Left ventricle myocardium inferior (tissue), 1 donor: ENCODE measurements at regions not wholly inside any gene's neighbourhood (a gene's known extent, or its start where the extent isn't known, plus 50 kb on each side); places are given as distances from the start of the nearest gene placed in this dataset.

Experiments
- DNase-seq: peaks from one replicate; pipeline ENCODE4 v3.0.0-alpha.2; 2020
- H3K27ac ChIP-seq: fragments of 200-600 bp; replicated peaks from 2 replicates; pipeline ENCODE4 v1.8.0; 2021
- H3K27me3 ChIP-seq: fragments of 200-600 bp; 2 replicates; pipeline ENCODE4 v1.8.0; 2021; ENCODE audit warnings: low read depth
- H3K36me3 ChIP-seq: fragments of 200-600 bp; 2 replicates; pipeline ENCODE4 v1.8.0; 2021
- H3K4me1 ChIP-seq: fragments of 200-600 bp; 2 replicates; pipeline ENCODE4 v1.8.0; 2021
- H3K4me3 ChIP-seq: fragments of 200-600 bp; 2 replicates; pipeline ENCODE4 v1.8.0; 2021; ENCODE audit warnings: mild to moderate bottlenecking, moderate library complexity
- H3K9me3 ChIP-seq: fragments of 200-600 bp; replicated peaks from 2 replicates; pipeline ENCODE4 v1.8.0; 2021
- CTCF ChIP-seq: fragments of 200-600 bp; IDR thresholded peaks from 2 replicates; pipeline ENCODE4 v1.8.0; 2021; ENCODE audit warnings: antibody characterized with exemption, mild to moderate bottlenecking, borderline replicate concordance
- intact Hi-C: fragments of 100-400 bp; cut with micrococcal nuclease; formaldehyde crosslinking; loops from one replicate; pipeline ENCODE4 v1.11.0; 2022
- donor health status: DM: no; HTN: yes; CAD: no; lungs with severe emphysema.

GRCh38 chr12:115619061-115619460 lies 658.4 kb downstream of the MED13L start:
- H3K4me3 ChIP-seq: no peak overlapping the region
- no peaks in the 10 kb centered on the region for H3K36me3 ChIP-seq
- intact Hi-C loops: no loop called here
- no peak for TF ChIP-seq CTCF
- no peak for DNase-seq
- H3K27ac ChIP-seq: no peak overlapping the region
- peaks cover 27% of the 10 kb centered on the region for H3K27me3 ChIP-seq
- peaks cover 6% of the 10 kb centered on the region for H3K9me3 ChIP-seq
- peaks cover 4% of the 10 kb centered on the region for H3K4me1 ChIP-seq

- H3K36me3 ChIP-seq: no peaks in the 10 kb centered on the region
- H3K9me3 ChIP-seq: peaks cover 12% of the 10 kb centered on the region
- H3K4me3 ChIP-seq: no peak overlapping the region
- no peak for TF ChIP-seq CTCF
- intact Hi-C loops: no loop called here
- H3K4me1 ChIP-seq: no peaks in the 10 kb centered on the region
- H3K27ac ChIP-seq: no peak overlapping the region
- DNase-seq: no peak
- H3K27me3 ChIP-seq: peaks cover 20% of the 10 kb centered on the region
Measured at GRCh38 chr12:115618105-115618504, 659.4 kb downstream of the MED13L start.

GRCh38 chr12:115617391-115617790 lies 660.1 kb downstream of the MED13L start:
- Histone ChIP-seq H3K27ac (no peak overlapping the region), H3K4me3 (no peak overlapping the region), H3K9me3 (peaks cover 12% of the 10 kb centered on the region), H3K4me1 (no peaks in the 10 kb centered on the region), H3K36me3 (no peaks in the 10 kb centered on the region), H3K27me3 (peaks cover 20% of the 10 kb centered on the region)
- intact Hi-C loops: no loop called here
- no peak for TF ChIP-seq CTCF
- DNase-seq: no peak

GRCh38 chr12:115611477-115611876 lies 666.0 kb downstream of the MED13L start:
- Histone ChIP-seq H3K27ac (no peak overlapping the region), H3K9me3 (peaks cover 6% of the 10 kb centered on the region), H3K36me3 (no peaks in the 10 kb centered on the region), H3K4me1 (peaks cover 6% of the 10 kb centered on the region), H3K27me3 (peaks cover 12% of the 10 kb centered on the region), H3K4me3 (no peak overlapping the region)
- no peak for TF ChIP-seq CTCF
- DNase-seq: peak; percentile 40
- intact Hi-C loops: no loop called here

GRCh38 chr12:115609347-115609746 lies 668.1 kb downstream of the MED13L start:
- Histone ChIP-seq H3K4me1 (peaks cover 6% of the 10 kb centered on the region), H3K36me3 (no peaks in the 10 kb centered on the region), H3K9me3 (peaks cover 6% of the 10 kb centered on the region), H3K27me3 (peaks cover 33% of the 10 kb centered on the region), H3K27ac (no peak overlapping the region), H3K4me3 (no peak overlapping the region)
- intact Hi-C loops: no loop called here
- no peak for DNase-seq
- TF ChIP-seq CTCF: no peak

- intact Hi-C loops: no loop called here
- H3K4me3 ChIP-seq: no peak overlapping the region
- peaks cover 65% of the 10 kb centered on the region for H3K27me3 ChIP-seq
- TF ChIP-seq CTCF: no peak
- no peaks in the 10 kb centered on the region for H3K9me3 ChIP-seq
- no peak overlapping the region for H3K27ac ChIP-seq
- no peaks in the 10 kb centered on the region for H3K36me3 ChIP-seq
- DNase-seq: no peak
- H3K4me1 ChIP-seq: no peaks in the 10 kb centered on the region
Measured at GRCh38 chr12:115606040-115606439, 671.5 kb downstream of the MED13L start.
